Mucosa of gallbladder (tissue), 1 donor: ENCODE measurements at regions not wholly inside any gene's neighbourhood (a gene's known extent, or its start where the extent isn't known, plus 50 kb on each side); places are given as distances from the start of the nearest gene placed in this dataset.
"Not testable (repeated sequence)": the region's sequence is repeated elsewhere in the genome, so short reads cannot be mapped to it uniquely, and the experiment has no call there.

Experiments
- DNase-seq: peaks from one replicate; pipeline ENCODE4 v3.0.0-alpha.2; 2020; ENCODE audit warnings: low spot score
- donor health status: DM: no; HTN: no; CAD: no.

DNA sequence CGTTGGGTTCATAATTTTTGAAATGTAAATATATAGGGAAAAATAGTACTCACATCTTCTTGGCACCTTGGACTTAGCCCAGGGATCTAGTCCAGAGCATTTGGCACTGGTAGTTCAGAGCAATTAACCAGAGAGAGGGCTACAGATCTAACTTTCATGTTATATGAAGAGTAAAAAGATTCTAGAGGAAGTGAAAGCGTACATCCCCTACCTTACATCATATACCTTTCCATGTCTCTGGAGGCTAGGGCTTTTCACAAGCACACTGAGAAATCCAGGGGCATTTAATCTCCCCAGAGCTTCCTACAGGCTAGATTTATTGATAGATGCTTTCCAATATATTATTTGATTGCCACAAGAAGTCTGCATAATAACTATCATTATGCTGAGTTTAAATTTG is 687.5 kb upstream of the FBXO33 start:
- DNase-seq, result no peak

GRCh38 chr14:40119321-40119720 is 687.1 kb upstream of the FBXO33 start:
- DNase-seq, result no peak

GRCh38 chr14:40115583-40115982 is 683.4 kb upstream of the FBXO33 start:
- no peak for DNase-seq

DNA sequence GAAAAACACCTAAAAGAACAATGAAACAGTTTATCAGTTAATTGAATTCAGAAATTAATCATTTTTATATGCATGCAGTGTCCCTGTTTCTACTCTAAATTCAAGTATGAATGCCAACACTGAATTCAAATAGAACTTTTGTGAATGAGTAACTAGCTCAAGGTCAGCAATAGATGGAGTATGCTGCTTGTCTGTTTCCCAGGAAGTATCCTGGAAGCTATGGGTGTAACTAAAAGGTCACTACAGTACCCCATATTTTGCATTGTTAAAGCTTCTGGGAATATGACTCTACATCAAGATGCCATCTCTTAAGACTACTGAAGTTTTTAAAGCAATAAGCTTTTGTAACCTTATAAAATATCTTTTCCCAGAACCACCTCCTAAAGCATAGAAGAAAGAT is 681.4 kb upstream of the FBXO33 start:
- DNase-seq, result no peak

- no peak for DNase-seq
These were observed 668.4 kb upstream of the FBXO33 start for GRCh38 chr14:40100544-40101196.

DNA sequence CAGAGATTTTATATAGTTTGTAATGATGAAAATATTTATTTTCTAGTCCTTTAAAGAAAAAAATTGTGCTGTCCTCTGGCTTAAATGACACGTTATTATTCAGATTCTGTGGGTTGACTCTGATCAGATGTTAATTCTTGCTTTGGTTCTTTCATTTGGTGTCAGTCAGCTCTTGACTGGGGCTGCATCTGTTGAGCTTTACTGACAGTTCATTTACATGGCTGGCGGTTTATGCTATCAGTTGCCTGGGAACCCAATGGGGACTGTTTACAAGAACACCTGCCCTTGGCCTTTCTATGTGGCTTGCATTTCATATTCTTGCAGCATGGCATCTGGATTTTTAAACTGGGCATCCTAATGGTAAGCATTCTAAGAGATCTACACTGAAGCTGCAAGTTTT is 667.1 kb upstream of the FBXO33 start:
- no peak for DNase-seq

- no peak for DNase-seq
These were observed 666.2 kb upstream of the FBXO33 start for GRCh38 chr14:40098468-40098867.

- no peak for DNase-seq
These were observed 664.7 kb upstream of the FBXO33 start for GRCh38 chr14:40096968-40097367.

GRCh38 chr14:40093800-40094199 is 661.6 kb upstream of the FBXO33 start:
- no peak for DNase-seq

- no peak for DNase-seq
These were observed 641.9 kb upstream of the FBXO33 start for GRCh38 chr14:40074169-40074568.

DNA sequence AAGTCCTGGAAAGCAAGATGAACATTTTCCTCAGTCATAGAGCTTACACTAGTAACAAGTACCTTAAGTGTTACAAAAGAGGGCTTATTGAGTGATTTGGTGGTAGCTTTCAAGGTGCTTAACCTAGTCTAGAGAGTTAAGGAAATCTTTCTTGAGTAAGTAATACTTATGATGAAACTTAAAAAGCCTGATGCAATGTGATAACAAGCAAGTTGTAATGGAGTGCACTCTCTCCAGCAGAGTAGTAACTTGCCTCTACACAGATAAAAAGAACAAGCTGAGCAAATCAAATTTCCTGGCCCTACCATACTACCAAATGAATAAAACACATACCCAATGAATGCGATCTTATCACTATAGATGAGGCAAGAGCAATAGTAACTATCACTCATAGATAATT is 639.9 kb upstream of the FBXO33 start:
- no peak for DNase-seq

GRCh38 chr14:40058901-40059897 is 627.0 kb upstream of the FBXO33 start:
- DNase-seq, result no peak

DNA sequence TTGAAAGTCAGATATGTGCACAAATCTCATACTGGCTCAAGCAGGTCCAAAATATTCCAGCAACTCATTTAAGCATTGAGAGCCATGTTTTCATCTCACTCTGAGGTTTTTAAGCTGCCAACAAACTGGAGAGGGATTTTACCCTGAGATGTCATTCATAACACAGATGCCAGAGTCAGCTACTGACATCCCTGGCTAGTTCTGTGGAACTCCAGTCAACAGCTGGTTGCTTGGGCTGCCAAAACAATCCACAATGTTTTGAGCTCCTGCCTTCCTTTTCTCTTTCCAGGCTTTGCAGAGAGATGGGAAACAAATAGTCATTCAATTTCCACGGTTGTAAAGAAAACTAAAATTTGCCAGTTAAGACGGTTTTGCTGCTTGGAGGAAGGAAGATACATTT is 621.2 kb upstream of the FBXO33 start:
- DNase-seq, result no peak

DNA sequence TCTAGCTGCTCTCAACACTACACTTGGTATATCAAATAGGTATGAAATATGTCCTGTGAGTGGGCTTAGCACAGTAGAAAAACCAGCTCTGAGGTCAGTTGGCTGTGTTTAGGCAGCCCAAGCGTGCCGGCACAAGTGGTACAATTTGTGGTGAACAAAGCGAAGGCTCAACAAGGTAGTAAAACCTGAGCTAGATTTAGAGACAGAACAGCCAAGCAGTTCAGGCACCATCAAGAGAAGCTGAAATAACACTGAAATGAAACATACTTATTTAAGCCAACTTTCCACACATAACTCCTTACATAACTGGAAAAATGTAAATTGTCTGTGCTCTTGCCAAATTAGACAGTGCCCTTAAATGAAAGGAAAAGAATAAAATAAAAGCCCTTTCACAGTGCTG is 596.8 kb upstream of the FBXO33 start:
- DNase-seq, result no peak

DNA sequence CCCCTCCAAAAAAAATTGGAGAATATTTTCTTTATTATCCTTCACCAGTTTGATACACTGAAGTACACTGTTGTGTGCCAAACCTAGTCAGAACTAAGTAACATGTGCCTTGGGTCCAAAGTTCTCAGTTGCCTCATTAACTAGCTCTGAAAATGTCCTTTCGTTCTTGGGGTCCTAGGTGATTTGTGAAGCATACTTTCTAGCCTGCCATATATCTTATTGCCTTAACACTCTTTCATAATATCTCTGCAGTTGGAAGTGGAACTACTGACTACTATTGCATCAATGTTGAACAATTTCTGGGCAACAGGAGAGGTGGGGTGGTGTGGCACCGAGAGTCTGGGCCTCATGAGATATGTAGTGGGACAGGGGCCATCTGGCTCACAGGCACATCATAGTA is 592.9 kb upstream of the FBXO33 start:
- no peak for DNase-seq

DNA sequence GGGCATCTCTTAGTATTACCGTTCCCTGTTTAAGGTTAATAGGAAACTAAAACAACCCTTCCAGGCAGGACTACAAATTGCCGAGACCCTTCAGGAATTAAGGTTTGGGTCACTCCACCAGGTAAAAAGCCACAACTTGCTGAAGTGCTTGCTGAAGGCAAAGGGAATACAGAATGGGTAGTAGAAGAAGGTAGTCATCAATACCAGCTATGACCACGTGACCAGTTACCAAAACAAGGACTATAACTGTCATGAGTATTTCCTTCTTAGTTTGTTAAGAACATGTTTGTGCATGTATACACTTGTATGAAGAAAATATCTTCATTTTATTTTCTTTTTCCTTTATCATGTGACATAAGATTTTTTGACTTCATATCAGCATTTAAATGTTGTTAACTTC is 578.7 kb upstream of the FBXO33 start:
- DNase-seq, result no peak

GRCh38 chr14:40009771-40010170 is 577.5 kb upstream of the FBXO33 start:
- DNase-seq, result no peak

DNA sequence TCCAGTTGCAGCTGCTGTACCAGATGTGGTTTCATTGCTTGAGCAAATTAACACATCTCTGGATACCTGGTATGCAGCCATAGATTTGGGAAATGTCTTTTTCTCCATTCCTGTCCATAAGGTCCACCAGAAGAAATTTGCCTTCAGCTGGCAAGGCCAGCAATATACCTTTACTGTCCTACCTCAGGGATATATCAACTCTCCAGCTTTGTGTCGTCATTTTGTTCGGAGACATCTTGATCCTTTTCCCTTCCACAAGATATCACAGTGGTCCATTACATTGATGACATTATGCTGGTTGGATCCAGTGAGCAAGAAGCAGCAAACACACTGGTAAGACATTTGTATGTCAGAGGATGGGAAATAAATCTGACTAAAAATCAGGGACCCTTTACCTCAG is 576.1 kb upstream of the FBXO33 start:
- not testable (repeated sequence) for DNase-seq

DNA sequence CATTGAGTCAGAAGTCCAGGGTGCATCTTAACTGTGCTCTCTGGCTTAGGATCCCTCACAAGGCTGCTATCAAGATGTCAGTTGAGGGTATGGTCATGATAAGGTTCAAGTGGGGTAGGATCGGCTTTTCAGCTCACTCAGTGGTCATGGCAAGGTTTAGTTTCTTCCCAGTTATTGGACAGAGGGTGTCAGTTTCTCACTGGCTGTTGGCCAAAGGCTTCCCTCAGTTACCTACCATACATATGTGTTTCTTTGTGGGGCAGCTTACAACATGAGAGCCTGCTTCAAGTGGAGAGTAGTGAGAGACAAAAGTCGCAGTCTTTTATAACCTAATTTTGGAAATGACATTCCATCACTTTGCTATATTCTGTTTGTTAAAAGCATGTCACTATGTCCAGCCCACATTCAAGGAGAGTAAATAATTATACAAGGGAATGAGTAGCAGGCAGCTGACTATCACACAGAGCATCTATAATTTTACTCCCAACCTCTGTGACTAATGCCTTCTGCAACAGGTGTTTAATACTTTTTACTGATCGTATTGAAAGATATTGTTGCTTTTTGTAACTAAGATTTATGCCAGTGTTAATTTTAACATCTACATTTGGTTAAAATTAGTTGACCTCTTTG is 572.8 kb upstream of the FBXO33 start:
- no peak for DNase-seq

- DNase-seq, result no peak
These were observed 571.5 kb upstream of the FBXO33 start for GRCh38 chr14:40003773-40004172.

GRCh38 chr14:39998854-39999253 is 566.6 kb upstream of the FBXO33 start:
- no peak for DNase-seq

- DNase-seq, result no peak
These were observed 565.9 kb upstream of the FBXO33 start for GRCh38 chr14:39998114-39998513.

DNA sequence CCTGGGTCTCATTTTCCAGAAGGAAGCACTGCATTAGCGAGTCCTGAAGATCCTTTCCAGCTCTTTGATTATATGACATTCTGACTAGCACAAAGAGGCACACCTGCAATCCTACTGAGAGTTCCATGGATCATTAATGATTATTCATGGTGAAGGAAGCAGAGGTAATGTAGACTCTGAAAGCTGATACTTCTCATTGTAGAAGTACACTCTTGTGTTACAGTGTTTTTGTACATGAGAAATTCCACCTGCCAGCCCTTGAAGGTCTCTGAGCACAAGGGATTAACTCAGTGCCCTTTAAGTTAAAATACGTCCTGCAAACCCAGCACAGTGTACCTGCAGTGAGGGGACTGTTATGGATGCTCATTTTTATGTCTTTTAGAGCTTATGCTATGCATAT is 558.8 kb upstream of the FBXO33 start:
- DNase-seq, result no peak
